Coronary artery (tissue), 2 donors: ENCODE measurements at regions not wholly inside any gene's neighbourhood (a gene's known extent, or its start where the extent isn't known, plus 50 kb on each side); places are given as distances from the start of the nearest gene placed in this dataset.
"Not testable (repeated sequence)": the region's sequence is repeated elsewhere in the genome, so short reads cannot be mapped to it uniquely, and the experiment has no call there.

ENCODE experiments used
- DNase-seq: peaks from one replicate; pipeline ENCODE4 v3.0.0-alpha.2; 2017; ENCODE audit warnings: low spot score
- H3K27ac ChIP-seq, 2 donors: fragments of 200-600 bp; sonication (generic); one replicate each; pipeline ENCODE4 v1.5.1; 2016 to 2019
- H3K4me3 ChIP-seq: fragments of 200-600 bp; sonication (generic); 2 replicates; pipeline ENCODE4 v1.5.1; 2016; ENCODE audit warnings: mild to moderate bottlenecking, moderate library complexity
- TF ChIP-seq, protein P1 (sequence below): fragments of 200-600 bp; sonication (generic); IDR thresholded peaks from one replicate; pipeline ENCODE4 v1.5.1; 2019; ENCODE audit warnings: antibody characterized with exemption

- no peak for DNase-seq
- Histone ChIP-seq H3K27ac (no peak overlapping the region), H3K4me3 (no peak overlapping the region)
- TF ChIP-seq, protein P1, sequence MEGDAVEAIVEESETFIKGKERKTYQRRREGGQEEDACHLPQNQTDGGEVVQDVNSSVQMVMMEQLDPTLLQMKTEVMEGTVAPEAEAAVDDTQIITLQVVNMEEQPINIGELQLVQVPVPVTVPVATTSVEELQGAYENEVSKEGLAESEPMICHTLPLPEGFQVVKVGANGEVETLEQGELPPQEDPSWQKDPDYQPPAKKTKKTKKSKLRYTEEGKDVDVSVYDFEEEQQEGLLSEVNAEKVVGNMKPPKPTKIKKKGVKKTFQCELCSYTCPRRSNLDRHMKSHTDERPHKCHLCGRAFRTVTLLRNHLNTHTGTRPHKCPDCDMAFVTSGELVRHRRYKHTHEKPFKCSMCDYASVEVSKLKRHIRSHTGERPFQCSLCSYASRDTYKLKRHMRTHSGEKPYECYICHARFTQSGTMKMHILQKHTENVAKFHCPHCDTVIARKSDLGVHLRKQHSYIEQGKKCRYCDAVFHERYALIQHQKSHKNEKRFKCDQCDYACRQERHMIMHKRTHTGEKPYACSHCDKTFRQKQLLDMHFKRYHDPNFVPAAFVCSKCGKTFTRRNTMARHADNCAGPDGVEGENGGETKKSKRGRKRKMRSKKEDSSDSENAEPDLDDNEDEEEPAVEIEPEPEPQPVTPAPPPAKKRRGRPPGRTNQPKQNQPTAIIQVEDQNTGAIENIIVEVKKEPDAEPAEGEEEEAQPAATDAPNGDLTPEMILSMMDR = no peak
These were observed 69.7 kb downstream of the RPS6KA4 start for GRCh38 chr11:64428693-64429092.

GRCh38 chr11:64429970-64430369, 71.0 kb downstream of the RPS6KA4 start:
- Histone ChIP-seq H3K27ac (no peak overlapping the region), H3K4me3 (no peak overlapping the region)
- no peak for DNase-seq
- TF ChIP-seq, protein P1 = no peak

DNA sequence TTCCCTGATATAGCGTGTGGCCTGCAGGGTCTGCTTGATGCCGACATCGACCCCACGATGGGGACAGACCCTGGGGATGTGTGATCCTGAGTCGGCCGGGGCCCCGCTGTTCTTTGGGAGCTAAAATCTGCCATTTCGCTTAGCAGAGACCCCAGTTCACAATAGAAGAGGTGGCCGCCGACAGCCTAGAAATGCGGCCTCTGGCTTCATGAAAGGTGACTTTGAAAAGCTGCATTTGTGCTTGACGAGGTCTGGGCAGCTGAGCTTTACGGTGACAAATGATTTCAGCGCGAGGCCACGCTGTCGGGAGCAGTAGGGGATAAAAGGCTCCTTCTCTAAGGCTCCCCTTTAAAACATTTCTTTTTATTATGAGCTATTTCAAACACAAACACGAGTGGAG, 71.7 kb downstream of the RPS6KA4 start:
- H3K27ac ChIP-seq = no peak overlapping the region
- no peak overlapping the region for H3K4me3 ChIP-seq
- TF ChIP-seq, protein P1 = no peak
- DNase-seq = no peak

GRCh38 chr11:64436000-64436399, 77.0 kb downstream of the RPS6KA4 start:
- TF ChIP-seq, protein P1 = no peak
- no peak overlapping the region for H3K4me3 ChIP-seq
- no peak for DNase-seq

DNA sequence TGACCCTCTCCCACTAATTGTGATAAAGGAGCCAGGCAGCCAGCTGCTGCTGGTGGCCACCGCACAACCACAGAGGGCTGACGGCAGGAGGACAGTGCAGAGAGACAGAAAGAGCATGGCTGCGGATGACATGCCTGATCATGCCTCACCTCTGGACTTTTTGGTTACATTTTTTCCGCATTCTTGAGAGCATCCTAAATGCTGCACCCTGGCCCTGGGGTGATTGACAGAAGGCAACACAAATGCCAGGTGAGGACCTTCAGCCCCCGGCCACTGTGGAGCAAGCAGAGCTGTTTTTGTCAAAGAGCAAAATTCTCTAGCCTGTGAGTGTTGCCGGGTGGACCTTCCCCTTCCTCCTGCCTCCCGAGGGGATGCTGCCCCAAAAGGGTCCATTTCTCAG, 78.5 kb downstream of the RPS6KA4 start:
- TF ChIP-seq, protein P1 = no peak
- no peak overlapping the region for H3K4me3 ChIP-seq

More at GRCh38 chr11:64436000-64436399, 77.0 kb downstream of the RPS6KA4 start:
- no peak overlapping the region for H3K27ac ChIP-seq

DNA sequence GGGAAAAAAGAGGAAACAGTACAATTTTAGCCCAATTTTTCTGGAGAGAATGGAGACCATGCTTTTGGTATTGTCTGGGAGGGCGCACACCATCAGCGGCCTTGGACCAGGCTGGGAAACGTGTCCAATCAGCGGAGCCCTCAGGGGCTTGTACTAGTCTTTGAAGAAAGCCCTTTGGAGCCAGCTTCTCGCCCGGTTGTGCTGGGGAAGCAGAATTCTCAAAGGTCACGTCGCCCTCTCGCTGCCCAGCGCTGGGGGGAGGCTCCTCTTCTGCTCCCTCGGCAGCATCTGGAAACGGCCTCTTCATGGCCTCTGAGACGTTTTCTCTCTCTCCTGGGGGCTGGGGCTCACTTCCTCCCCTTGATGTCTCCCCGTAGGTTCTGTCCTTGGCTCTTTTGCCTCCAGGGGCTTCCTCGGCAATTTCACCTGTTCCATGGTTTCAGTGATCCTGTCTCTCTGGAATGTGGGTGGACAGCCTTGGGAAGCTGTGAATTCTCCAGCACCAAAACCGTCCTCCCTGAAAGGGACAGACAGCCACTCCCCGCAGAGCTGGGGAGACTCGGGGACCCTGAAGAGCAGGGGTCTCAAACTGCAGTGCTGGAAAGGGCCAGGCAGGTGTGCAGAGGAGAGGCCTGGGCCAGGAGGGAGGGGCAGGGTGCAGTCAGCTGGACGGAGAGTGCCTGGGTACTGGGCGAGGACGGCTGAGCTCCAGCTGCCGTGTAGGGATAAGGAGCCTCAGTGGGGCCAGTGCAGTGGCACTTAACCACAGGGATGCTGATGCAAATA, 80.2 kb downstream of the RPS6KA4 start:
- TF ChIP-seq, protein P1 = no peak
- H3K27ac ChIP-seq = no peak overlapping the region
- no peak for DNase-seq

More for the DNA sequence above, 78.5 kb downstream of the RPS6KA4 start:
- H3K27ac ChIP-seq = no peak overlapping the region
- no peak for DNase-seq

GRCh38 chr11:64439772-64440491, 81.0 kb downstream of the RPS6KA4 start:
- H3K27ac ChIP-seq, H3K4me3 ChIP-seq, DNase-seq: not testable (repeated sequence)

More for the DNA sequence above, 80.2 kb downstream of the RPS6KA4 start:
- H3K4me3 ChIP-seq = no peak overlapping the region
